ENCODE measurements at regions not wholly inside any gene's neighbourhood (a gene's known extent, or its start where the extent isn't known, plus 50 kb on each side); places are given as distances from the start of the nearest gene placed in this dataset.
"Not testable (repeated sequence)": the region's sequence is repeated elsewhere in the genome, so short reads cannot be mapped to it uniquely, and the experiment has no call there.

GRCh38 chr11:96706761-96707160 lies 316.9 kb downstream of the JRKL start:
- DNase-seq (ENCODE audit: low spot score), result no peak

GRCh38 chr11:96707273-96707672 lies 317.5 kb downstream of the JRKL start:
- no peak for DNase-seq (ENCODE audit: low spot score)

DNA sequence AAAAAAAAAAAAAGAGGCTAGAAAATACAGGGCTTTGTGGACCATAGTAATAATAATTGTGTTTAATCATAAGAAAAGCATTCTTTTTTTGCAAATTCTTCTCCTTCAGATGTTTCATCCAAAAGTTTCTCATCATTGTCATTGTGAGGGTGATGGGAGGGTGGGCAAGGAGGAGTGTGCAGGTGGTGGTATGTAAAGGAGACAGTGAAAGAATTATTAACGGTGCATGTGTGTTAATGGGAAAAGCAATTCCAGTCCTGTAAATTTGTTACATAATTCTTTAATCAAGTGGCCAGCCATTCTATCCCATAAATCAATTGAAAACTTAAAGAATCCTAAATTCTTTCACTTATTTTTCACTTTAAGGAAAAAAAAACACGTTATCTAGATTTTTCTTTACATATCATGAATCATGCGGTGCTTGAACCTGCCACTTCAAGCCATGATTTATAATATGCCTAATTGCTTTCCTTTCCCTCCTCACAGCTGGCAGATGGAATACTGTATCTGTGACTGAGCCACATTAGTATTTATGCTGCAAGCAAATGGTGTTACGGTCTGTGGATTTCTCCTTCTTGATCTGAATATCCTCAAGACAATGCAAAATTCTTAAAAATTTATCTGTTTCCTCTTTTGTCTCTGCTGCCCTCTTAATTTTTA lies 318.5 kb downstream of the JRKL start:
- DNase-seq (ENCODE audit: low spot score), result no peak

DNA sequence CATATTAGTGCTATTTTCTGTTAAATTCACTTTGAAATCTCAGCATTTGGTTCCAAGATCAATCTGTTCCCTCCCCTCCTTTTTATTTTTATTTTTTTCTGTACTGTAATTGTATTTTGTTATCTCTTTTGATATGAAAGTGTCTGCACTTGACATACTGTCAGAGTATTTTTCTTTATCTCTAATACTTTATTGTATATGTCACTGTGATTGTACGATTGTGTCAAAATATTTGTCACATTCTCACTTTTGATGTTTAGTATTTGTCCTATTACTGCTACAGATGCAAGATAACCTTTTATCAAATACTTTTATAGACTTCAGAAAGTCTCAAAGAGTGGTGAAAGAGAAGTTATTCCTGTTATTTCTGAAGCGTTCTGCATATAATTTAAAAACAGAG lies 323.5 kb downstream of the JRKL start:
- no peak for DNase-seq (ENCODE audit: low spot score)

DNA sequence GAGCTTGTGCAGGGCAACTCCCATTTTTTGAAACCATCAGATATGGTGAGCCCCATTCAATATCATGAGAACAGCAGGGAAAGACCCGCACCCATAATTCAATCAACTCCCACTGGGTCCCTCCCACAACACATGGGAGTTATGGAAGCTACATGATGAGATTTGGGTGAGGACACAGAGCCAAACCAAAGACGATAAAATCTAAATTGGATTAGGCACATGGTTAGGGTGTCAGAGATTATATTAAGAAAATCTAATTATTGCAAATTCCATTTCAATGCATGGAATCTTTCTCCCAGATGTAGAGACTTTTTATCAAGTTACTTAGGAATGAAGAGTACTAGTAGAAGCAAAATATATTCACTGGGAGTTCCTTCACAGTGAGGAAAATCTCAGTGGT lies 324.9 kb downstream of the JRKL start:
- no peak for DNase-seq (ENCODE audit: low spot score)

DNA sequence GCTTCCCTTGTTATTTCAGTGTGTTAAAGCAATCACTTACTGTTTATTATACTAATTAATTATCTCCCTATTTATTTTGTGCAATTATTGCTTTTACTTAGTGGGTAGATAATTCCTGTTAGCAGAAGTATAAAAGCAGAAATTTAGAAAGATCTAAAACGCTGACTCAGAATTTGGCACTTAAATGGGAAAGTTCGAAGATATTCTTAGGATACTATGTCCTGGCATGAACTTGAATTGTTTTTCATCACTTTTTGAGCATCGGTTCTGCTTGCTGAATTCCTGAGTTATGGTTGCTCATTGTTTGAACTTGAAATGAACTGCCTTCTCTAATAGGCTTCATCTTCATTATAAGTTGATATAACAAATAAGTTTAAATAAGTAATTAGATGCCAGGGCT lies 325.4 kb downstream of the JRKL start:
- DNase-seq (ENCODE audit: low spot score), result no peak

DNA sequence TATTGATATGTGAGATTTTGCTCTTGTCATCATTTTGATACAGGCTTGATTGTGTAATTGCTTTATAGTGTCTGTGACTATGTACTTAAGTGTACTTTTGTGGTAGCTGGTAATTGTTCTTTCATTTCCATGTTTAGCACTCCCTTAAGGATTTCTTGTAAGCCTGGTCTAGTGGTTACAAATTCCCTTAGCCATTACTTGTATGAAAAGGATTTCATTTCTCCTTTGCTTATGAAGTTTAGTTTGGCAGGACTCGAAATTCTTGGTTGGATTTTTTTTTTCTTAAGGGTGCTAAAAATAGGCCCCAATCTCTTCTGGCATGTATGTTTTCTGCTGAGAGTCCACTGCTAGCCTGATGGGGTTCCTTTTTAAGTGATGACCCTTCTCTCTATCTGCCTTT lies 346.8 kb downstream of the JRKL start:
- DNase-seq (ENCODE audit: low spot score), result no peak

DNA sequence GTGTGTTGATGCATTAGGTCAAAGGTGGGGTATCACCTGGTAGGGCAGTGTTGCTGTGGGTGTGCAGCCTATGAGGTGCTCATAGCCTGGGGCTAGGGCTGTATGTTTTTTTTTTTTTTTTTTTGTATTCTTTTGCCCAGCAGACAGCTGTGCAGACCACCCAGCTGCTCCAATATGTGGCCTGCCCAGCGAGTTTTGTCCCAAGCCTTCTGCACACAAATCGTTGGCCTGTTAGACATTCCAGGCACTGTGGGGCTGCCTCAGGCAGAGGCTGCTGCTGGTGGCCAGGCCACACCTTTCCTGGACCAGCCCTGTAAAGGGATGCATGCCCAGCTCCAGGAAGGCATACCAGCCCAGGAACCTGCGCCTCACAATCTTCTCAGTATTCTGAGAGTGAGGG lies 348.5 kb downstream of the JRKL start:
- DNase-seq (ENCODE audit: low spot score), result no peak

- peak; percentile 33 for DNase-seq (ENCODE audit: low spot score)
These were observed 351.3 kb downstream of the JRKL start for GRCh38 chr11:96741068-96741467.

DNA sequence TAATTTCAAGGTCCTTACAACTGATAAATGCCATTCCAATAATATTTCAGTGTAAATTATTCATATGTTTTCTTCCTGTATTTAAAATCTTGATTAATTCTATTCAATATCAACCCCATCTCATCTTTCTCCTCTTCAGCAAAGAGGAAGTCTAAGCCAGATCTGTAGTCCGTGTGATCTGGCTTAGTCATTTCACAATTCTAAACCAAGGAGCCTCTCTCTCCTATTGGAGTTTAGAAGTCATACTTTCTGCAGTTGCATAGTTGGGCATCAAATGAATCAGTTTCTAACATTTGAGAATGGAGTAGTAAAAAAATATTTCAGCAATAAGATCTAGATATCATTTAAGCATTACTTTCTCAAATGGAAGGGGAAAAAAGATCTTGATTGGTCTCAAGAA lies 354.9 kb downstream of the JRKL start:
- no peak for DNase-seq (ENCODE audit: low spot score)

GRCh38 chr11:96748639-96749370 lies 359.0 kb downstream of the JRKL start:
- DNase-seq (ENCODE audit: low spot score), result peak; percentile 30

DNA sequence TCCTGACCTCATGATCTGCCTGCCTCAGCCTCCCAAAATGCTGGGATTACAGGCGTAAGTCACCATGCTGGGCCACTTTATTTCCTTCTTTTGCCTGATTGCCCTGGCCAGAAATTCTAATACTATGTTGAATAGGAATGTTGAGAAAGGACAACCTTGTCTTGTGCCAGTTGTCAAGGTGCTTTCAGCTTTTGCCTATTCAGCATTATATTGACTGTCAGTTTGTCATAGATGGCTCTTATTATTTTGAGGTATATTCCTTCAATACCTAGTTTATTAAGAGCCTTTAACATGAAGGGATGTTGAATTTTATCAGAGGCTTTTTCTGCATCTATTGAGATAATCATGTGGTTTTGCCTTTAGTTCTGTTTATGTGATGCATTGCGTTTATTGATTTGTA lies 362.0 kb downstream of the JRKL start:
- not testable (repeated sequence) for DNase-seq (ENCODE audit: low spot score)

- no peak for DNase-seq (ENCODE audit: low spot score)
These were observed 362.4 kb downstream of the JRKL start for GRCh38 chr11:96752221-96752620.

GRCh38 chr11:96753997-96754396 lies 364.2 kb downstream of the JRKL start:
- no peak for DNase-seq (ENCODE audit: low spot score)

- DNase-seq (ENCODE audit: low spot score), result no peak
These were observed 365.4 kb downstream of the JRKL start for GRCh38 chr11:96755209-96755608.

- DNase-seq (ENCODE audit: low spot score), result no peak
These were observed 365.9 kb downstream of the JRKL start for GRCh38 chr11:96755752-96756151.

GRCh38 chr11:96758957-96759356 lies 369.1 kb downstream of the JRKL start:
- DNase-seq (ENCODE audit: low spot score), result no peak

DNA sequence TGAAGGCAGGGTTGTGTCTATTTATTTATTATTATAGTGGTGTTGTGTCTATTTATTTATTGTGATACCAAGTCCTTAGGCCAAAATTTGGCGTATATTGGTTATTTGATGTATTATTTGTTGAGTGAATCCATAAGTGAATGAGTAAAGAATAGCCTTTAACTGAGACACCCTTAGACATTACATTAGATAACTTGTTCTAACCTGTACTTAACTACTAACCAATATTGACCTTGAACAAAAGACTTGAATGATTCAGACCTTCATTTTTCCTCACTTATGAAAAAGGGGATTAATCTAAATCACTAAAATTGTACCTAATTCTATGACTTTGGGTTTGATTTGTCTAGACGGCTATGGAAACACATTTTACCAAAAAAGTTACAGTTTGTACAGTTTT lies 370.5 kb downstream of the JRKL start:
- no peak for DNase-seq (ENCODE audit: low spot score)

DNA sequence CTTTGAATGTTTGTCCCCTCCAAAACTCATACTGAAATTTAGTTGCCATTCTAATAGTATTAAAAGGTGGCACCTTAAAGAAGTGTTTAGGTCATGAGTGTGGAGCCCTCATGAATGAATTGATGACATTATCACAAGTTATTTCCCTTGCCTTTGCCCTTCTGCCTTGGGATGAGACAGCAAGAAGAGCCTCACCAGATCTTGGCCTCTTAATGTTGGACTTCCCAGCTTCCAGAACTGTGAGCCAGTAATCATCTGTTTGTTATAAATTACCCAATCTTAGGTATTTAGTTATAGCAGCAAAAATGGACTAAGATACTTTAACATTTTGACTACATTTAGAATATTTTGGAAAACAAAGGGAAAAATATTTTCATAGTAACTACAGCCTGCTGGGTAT lies 371.0 kb downstream of the JRKL start:
- DNase-seq (ENCODE audit: low spot score), result no peak

DNA sequence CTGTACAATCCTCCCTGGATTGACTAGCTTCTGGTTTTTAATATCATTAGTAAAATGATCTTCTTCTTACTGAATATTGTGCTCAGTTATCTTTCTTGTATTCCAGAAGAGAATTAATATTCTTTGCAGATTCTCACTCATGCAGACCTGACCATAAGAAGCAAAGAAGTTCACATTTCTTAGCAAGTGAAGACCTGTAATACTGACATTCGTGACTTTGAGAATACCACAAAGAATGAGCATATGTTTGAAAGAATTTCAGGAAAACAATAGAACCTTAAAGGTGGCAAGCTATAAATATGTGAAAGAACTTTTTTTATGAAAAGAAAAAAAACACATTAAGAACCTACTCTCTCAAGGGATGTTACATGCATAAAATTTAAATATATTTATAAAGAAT lies 371.6 kb downstream of the JRKL start:
- no peak for DNase-seq (ENCODE audit: low spot score)

DNA sequence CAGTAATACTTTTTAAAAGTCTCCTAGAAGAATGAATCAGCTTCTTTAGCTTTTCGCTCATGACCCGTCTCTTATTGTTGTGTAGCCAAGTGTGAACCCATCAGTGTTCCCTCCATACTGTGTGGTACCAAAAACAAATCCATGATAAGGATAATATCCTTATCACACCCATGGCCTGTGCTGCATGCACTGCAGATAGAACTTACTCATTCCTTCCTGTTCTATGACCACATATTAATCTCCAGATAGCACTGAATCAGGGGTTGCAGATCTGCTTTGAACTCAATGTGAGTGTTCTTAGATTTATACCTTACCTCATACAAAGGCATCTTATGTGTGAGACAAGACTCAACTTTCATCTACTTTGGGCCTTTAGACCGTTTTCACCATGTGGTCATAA lies 373.4 kb downstream of the JRKL start:
- no peak for DNase-seq (ENCODE audit: low spot score)

GRCh38 chr11:96778272-96778671 lies 388.5 kb downstream of the JRKL start:
- DNase-seq (ENCODE audit: low spot score), result no peak

- no peak for DNase-seq (ENCODE audit: low spot score)
These were observed 389.2 kb downstream of the JRKL start for GRCh38 chr11:96779030-96779429.

DNA sequence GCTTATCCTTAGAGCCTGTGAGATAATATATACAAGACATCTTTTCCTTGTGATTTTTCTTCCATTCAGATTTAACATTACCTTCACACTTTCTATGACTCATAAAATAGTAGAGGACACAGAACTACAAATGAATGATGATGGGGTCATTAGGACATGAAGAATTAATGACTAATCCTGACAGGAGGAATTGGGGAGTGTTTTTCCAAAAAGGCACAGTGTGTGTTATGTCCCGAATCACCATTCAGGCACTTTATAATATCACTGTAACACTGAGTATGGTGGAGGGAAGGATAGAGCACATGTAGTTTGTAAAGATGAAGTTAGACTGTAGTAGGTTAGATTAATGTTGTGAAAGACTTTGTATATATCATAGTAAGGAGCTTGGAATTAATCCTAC lies 391.3 kb downstream of the JRKL start:
- DNase-seq (ENCODE audit: low spot score), result no peak
